Activated CD4-positive, alpha-beta T cell treated with anti-CD3 and anti-CD28 coated beads for 36 hours (primary cell): ENCODE measurements at regions not wholly inside any gene's neighbourhood (a gene's known extent, or its start where the extent isn't known, plus 50 kb on each side); places are given as distances from the start of the nearest gene placed in this dataset.

ENCODE experiments used
- ATAC-seq: fragments of 200-7000 bp; cut with Tn5 transposase; one replicate; pipeline ENCODE4 v1.10.0; 2021; ENCODE audit warnings: mild to moderate bottlenecking, moderate library complexity
- CTCF ChIA-PET: fragments of 350-600 bp; sonication (Branson Sonifier 250); formaldehyde crosslinking; loops from one replicate; lab custom pipeline; 2021; ENCODE audit warnings: antibody characterized with exemption; lab: Charles Lee
- POLR2A ChIA-PET: fragments of 350-600 bp; sonication (Branson Sonifier 250); formaldehyde crosslinking; loops from one replicate; lab custom pipeline; 2021; ENCODE audit warnings: antibody characterized with exemption, inconsistent platforms; lab: Charles Lee
- DNase-seq: peaks from one replicate; pipeline ENCODE4 v3.0.0-alpha.2; 2020
- H3K27ac Mint-ChIP-seq: one replicate; pipeline ENCODE4 v1.8.0; 2021; ENCODE audit warnings: mixed read lengths
- H3K27me3 Mint-ChIP-seq: one replicate; pipeline ENCODE4 v1.8.0; 2021; ENCODE audit warnings: mixed read lengths
- H3K36me3 Mint-ChIP-seq: one replicate; pipeline ENCODE4 v1.8.0; 2021; ENCODE audit warnings: low read depth, mixed read lengths
- H3K4me1 Mint-ChIP-seq: one replicate; pipeline ENCODE4 v1.8.0; 2021; ENCODE audit warnings: mixed read lengths
- H3K4me3 Mint-ChIP-seq: one replicate; pipeline ENCODE4 v1.8.0; 2021; ENCODE audit warnings: mild to moderate bottlenecking, moderate library complexity, mixed read lengths
- H3K9me3 Mint-ChIP-seq: one replicate; pipeline ENCODE4 v1.8.0; 2021; ENCODE audit warnings: low read depth, mixed read lengths
- intact Hi-C, 2 experiments: fragments of 100-400 bp; cut with DNase I in 1 of 2; cut with micrococcal nuclease in 1 of 2; formaldehyde crosslinking; loops; one replicate each; pipeline versions ENCODE4 v1.14.2 to v1.15.1; 2022 to 2024; cut with DNase I, micrococcal nuclease

GRCh38 chr10:112896273-112896672 lies 53.8 kb upstream of the TCF7L2 start:
- POLR2A ChIA-PET = no interaction called here
- ATAC-seq (no peak), DNase-seq (no peak)
- Mint-ChIP-seq H3K4me3 (no peak overlapping the region), H3K27ac (no peak overlapping the region), H3K36me3 (no peaks in the 10 kb centered on the region), H3K4me1 (no peaks in the 10 kb centered on the region), H3K27me3 (no peaks in the 10 kb centered on the region), H3K9me3 (no peaks in the 10 kb centered on the region)
- intact Hi-C loops = no loop called here
- CTCF ChIA-PET = no interaction called here

GRCh38 chr10:112896722-112897121 lies 53.3 kb upstream of the TCF7L2 start:
- no peak overlapping the region for H3K4me3 Mint-ChIP-seq
- no peak overlapping the region for H3K27ac Mint-ChIP-seq
- intact Hi-C loops = no loop called here
- ATAC-seq (no peak), DNase-seq (no peak)
- no peaks in the 10 kb centered on the region for H3K9me3 Mint-ChIP-seq
- POLR2A ChIA-PET = no interaction called here
- H3K27me3 Mint-ChIP-seq = no peaks in the 10 kb centered on the region
- CTCF ChIA-PET = no interaction called here
- no peaks in the 10 kb centered on the region for H3K36me3 Mint-ChIP-seq
- H3K4me1 Mint-ChIP-seq = no peaks in the 10 kb centered on the region

GRCh38 chr10:112898540-112899390 lies 51.3 kb upstream of the TCF7L2 start:
- intact Hi-C loops = no loop called here
- Mint-ChIP-seq H3K27ac (no peak overlapping the region), H3K36me3 (no peaks in the 10 kb centered on the region), H3K9me3 (no peaks in the 10 kb centered on the region), H3K27me3 (no peaks in the 10 kb centered on the region), H3K4me3 (no peak overlapping the region), H3K4me1 (no peaks in the 10 kb centered on the region)
- ChIA-PET CTCF (no interaction called here), POLR2A (interaction anchor here (0.5 kb wide), 1 partner anchor 18 kb away, joined by 3 read pairs; no protein-coding TSS in a partner anchor)
- no peak for DNase-seq
- no peak for ATAC-seq

- ATAC-seq (no peak), DNase-seq (no peak)
- Mint-ChIP-seq H3K27me3 (no peaks in the 10 kb centered on the region), H3K36me3 (no peaks in the 10 kb centered on the region), H3K9me3 (no peaks in the 10 kb centered on the region), H3K4me1 (no peaks in the 10 kb centered on the region), H3K4me3 (no peak overlapping the region), H3K27ac (no peak overlapping the region)
- CTCF ChIA-PET = no interaction called here
- intact Hi-C loops = no loop called here
- POLR2A ChIA-PET = no interaction called here
Observed at GRCh38 chr10:112899391-112900065, 50.5 kb upstream of the TCF7L2 start.
